T-helper 2 cell (primary cell): ENCODE measurements at regions not wholly inside any gene's neighbourhood (a gene's known extent, or its start where the extent isn't known, plus 50 kb on each side); places are given as distances from the start of the nearest gene placed in this dataset.

Source experiments
- DNase-seq, 5 experiments: peaks; one replicate each; pipeline versions ENCODE4 v3.0.0 to v3.0.0-alpha.2; 2012 to 2022

- DNase-seq = no peak
Measured at GRCh38 chr12:126797525-126797924, 1469.4 kb upstream of the TMEM132C start.

DNA sequence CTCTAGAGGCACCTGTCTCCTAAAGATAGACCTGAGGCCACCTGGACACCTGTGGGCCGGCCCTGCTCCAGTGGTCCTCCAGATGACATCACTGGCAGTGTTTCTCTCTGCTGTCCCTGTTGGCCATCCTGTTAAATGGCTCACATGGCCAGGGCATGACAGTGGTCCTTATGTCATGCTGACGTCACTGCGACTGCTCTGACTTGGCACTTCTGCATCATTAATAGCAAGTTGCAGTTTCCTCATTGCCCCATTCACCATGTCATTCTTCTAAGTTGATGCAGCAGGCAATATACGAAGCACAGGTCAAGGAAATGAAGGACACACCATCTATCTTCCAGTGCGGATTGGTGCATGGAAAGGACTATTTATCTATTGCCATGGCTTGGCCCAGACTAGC lies 1468.5 kb upstream of the TMEM132C start:
- no peak for DNase-seq

DNA sequence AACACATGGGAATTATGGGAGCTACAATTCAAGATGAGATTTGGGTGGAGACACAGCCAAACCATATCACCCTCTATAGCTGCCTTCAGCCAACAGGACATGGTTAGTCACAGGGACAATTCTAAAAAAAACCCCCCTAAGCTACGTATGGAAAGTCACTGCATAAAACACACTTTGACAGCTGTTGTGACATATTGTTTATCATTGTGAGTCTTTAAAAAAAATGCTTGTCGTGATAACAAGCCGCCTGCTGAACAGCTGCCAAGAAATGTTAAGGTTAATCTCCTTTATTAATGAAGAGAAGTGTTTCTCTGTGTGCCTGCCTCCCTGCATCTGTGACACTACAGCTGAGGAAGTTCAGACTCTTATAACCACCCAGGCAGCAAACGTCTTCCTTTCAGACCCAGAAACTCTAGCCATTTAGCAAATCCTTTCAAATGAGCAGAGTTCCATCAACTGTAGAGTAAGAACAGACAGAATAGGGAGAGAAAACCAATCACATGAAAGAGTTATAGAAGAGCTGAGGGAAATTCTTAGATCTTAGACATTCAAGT lies 1459.6 kb upstream of the TMEM132C start:
- DNase-seq = no peak

- no peak for DNase-seq
Measured at GRCh38 chr12:126811391-126811790, 1455.6 kb upstream of the TMEM132C start.

GRCh38 chr12:126819554-126819953 lies 1447.4 kb upstream of the TMEM132C start:
- no peak for DNase-seq

- no peak for DNase-seq
Measured at GRCh38 chr12:126830778-126831680, 1435.9 kb upstream of the TMEM132C start.

- no peak for DNase-seq
Measured at GRCh38 chr12:126837697-126838096, 1429.3 kb upstream of the TMEM132C start.

- DNase-seq = no peak
Measured at GRCh38 chr12:126843915-126844669, 1422.9 kb upstream of the TMEM132C start.

GRCh38 chr12:126847005-126847629 lies 1419.9 kb upstream of the TMEM132C start:
- DNase-seq = no peak

DNA sequence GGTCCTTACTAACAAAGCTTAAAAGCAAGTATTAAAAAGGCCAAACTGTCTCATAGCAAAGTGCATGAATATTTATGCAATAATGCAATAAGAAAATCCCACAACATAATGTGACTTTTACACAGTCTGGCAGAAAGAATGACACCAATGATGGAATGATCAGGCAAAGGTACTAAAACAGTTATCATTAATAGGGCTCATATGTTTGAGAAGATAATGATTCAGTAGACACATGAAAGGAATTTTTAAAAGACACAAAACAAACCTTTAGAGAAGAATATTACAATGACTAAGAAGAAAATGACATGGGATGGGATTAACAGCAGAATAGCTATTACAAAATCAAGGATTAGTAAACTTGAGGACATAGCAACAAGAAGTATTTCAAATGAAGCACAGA lies 1411.2 kb upstream of the TMEM132C start:
- no peak for DNase-seq

DNA sequence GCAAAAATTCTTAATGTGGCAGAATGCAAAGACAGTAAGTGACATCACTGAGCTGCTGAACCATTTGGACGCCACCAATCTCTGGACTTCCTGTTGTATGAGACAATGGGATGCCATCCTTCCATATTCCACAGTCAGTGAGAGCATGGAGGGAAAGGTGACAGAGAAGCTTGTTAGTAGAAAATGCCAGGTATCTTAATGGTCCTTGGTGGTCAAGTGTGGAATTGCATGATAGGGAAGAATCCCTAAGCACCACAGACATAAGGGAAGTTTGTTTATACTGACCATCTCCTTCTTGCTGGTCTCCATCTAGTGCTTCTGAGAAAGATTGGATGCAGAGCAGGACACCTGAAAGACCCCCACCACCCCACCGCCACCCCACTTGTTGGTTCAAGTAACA lies 1410.0 kb upstream of the TMEM132C start:
- DNase-seq = no peak

- DNase-seq = no peak
Measured at GRCh38 chr12:126858560-126858959, 1408.4 kb upstream of the TMEM132C start.

GRCh38 chr12:126860210-126860609 lies 1406.8 kb upstream of the TMEM132C start:
- DNase-seq = no peak

DNA sequence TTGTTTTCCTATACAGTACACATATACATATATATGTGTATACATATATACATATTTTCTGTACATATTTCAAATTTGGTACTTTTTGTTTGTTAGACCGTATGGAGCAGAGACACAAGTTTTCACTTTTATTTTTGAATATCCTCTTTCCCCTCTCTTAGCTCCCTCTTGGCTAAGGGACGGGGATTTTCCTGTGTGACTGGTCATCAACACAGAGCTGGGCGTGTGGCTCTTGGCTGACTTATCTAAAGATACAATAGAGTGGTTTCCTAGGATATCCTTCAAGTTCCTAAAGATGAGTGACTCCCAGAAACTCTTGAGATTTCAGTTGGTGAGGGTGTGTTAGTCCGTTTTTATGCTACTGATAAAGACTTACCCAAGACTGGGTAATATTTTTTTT lies 1404.5 kb upstream of the TMEM132C start:
- DNase-seq = no peak

GRCh38 chr12:126869644-126870043 lies 1397.3 kb upstream of the TMEM132C start:
- DNase-seq = no peak

GRCh38 chr12:126873701-126874100 lies 1393.3 kb upstream of the TMEM132C start:
- no peak for DNase-seq

DNA sequence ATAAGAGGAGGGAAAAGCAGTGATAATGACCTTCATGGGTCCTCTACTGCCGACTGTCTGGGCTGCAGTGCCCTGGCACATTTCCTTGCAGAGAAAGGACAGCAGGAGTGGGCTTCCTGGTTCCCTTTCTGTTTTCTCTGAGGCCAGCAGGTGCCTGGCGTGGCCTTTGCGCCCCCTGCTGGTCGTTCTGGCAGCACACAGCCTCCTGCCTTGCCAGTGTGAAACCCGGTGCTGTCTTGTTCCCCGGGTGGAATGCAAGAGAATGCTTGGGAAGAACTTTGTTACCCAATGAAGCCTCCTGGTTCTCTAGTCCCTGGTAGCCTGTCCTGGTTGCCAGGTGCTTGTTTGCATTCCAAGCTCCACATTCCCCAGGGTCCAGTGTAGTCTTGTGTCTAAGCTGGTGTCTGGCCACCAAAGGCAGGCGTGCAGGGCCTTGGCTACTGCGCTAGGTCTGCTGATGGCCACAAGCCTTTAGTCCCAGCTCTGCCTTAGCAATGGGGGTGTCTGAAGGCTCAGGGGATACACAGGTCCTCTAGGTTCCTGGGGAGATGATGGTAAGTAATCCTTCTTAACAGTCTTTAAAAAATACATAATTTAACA lies 1392.4 kb upstream of the TMEM132C start:
- DNase-seq = peak; percentile 29 to 67 (median 42)

GRCh38 chr12:126879842-126880241 lies 1387.1 kb upstream of the TMEM132C start:
- no peak for DNase-seq

GRCh38 chr12:126883697-126884096 lies 1383.3 kb upstream of the TMEM132C start:
- DNase-seq = no peak

DNA sequence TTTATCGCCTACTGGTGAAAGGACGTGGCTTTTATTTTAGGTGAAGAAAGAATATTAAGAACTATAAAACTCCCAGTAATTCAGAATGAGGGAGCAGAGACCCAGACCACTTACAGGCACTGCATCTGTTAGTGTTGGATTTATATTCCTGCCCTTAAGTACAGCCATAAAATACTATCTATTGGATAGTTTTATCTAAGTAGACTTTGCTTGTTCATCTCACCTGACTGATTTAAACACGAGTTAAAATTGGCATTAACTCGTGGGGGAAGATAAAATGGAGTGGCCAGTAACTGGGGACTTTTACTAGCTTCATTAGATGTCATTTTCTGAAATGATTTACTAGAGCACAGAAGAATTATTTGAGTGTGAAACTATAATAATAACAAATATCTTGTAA lies 1377.5 kb upstream of the TMEM132C start:
- DNase-seq = no peak

DNA sequence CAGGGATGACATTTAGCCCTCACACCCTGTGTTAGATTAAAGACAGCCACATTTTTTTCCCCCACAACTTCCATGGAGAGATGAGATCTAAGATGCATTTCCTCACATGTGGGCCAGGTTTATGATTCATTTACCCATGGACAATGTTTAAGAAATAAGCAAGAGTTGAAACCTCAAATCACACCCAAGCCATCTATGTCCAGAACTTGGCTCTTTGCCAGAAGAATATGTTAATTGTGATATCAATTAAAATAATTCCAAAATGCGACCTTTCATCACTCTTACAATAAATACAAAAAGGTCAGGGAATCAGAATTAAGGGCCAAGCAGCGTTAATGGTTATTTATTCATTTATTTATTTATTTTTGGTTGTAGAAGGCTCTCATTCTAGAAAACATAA lies 1376.9 kb upstream of the TMEM132C start:
- DNase-seq = no peak

DNA sequence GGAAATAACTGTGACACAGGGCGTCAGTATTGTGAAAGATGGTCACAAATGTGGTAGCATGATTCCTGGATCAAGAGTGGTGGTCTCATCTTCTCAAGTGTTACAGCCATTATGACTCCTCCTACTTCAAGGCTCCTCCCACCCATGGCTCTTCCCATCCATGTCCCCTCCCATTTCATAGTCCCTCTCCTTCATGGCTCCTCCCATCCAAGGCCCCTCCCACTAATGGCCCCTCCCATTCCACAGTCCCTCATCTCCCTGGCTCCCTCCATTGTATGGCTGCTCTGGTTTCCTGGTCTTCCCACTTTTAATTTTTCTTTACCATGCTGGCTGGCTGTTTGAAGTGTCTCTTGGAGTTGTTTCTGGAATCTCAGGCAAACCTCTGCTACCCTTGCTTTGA lies 1375.2 kb upstream of the TMEM132C start:
- DNase-seq = no peak
